ENCODE measurements at regions not wholly inside any gene's neighbourhood (a gene's known extent, or its start where the extent isn't known, plus 50 kb on each side); places are given as distances from the start of the nearest gene placed in this dataset.

GRCh38 chr14:84789012-84789411, 740.9 kb upstream of the FLRT2 start:
- Histone ChIP-seq H3K36me3 (ENCODE audit: control insufficient read depth in 5 of 5, insufficient read depth in 5 of 5, low read length in 5 of 5) (no peaks in the 10 kb centered on the region), H3K9me3 (ENCODE audit: control insufficient read depth in 5 of 5, low read length in 5 of 5) (peaks cover 0 to 5% (median 0%) of the 10 kb centered on the region in 5 donors), H3K9ac (ENCODE audit: low read length in 5 of 5) (no peak overlapping the region)

GRCh38 chr14:84792722-84793410, 737.1 kb upstream of the FLRT2 start:
- Histone ChIP-seq H3K4me1 (ENCODE audit: control insufficient read depth in 5 of 5, insufficient read depth in 5 of 5, low read length in 5 of 5) (peaks cover 0 to 9% (median 4%) of the 10 kb centered on the region in 5 donors), H3K9ac (ENCODE audit: low read length in 5 of 5) (no peak overlapping the region), H3K9me3 (ENCODE audit: control insufficient read depth in 5 of 5, low read length in 5 of 5) (peaks cover 0 to 5% (median 0%) of the 10 kb centered on the region in 5 donors), H3K27ac (ENCODE audit: low read depth, low read length) (no peak overlapping the region), H3K36me3 (ENCODE audit: control insufficient read depth in 5 of 5, insufficient read depth in 5 of 5, low read length in 5 of 5) (no peaks in the 10 kb centered on the region), H3K4me3 (ENCODE audit: low read depth in 1 of 5, low read length in 5 of 5) (peak overlapping the region in 1 of 5 donors; percentile 6), H3K27me3 (ENCODE audit: control insufficient read depth in 5 of 5, insufficient read depth in 4 of 5, low read length in 5 of 5) (no peaks in the 10 kb centered on the region)

More at GRCh38 chr14:84789012-84789411, 740.9 kb upstream of the FLRT2 start:
- H3K4me3 ChIP-seq (ENCODE audit: low read depth in 1 of 5, low read length in 5 of 5), result no peak overlapping the region
- H3K27ac ChIP-seq (ENCODE audit: low read depth, low read length), result no peak overlapping the region
- peaks cover 0 to 9% (median 4%) of the 10 kb centered on the region in 5 donors for H3K4me1 ChIP-seq (ENCODE audit: control insufficient read depth in 5 of 5, insufficient read depth in 5 of 5, low read length in 5 of 5)
- no peaks in the 10 kb centered on the region for H3K27me3 ChIP-seq (ENCODE audit: control insufficient read depth in 5 of 5, insufficient read depth in 4 of 5, low read length in 5 of 5)

GRCh38 chr14:84797326-84797725, 732.6 kb upstream of the FLRT2 start:
- no peak overlapping the region for H3K4me3 ChIP-seq (ENCODE audit: low read depth in 1 of 5, low read length in 5 of 5)
- peaks cover 0 to 5% (median 0%) of the 10 kb centered on the region in 5 donors for H3K9me3 ChIP-seq (ENCODE audit: control insufficient read depth in 5 of 5, low read length in 5 of 5)
- H3K9ac ChIP-seq (ENCODE audit: low read length in 5 of 5), result no peak overlapping the region
- H3K36me3 ChIP-seq (ENCODE audit: control insufficient read depth in 5 of 5, insufficient read depth in 5 of 5, low read length in 5 of 5), result no peaks in the 10 kb centered on the region
- peaks cover 0 to 9% (median 4%) of the 10 kb centered on the region in 5 donors for H3K4me1 ChIP-seq (ENCODE audit: control insufficient read depth in 5 of 5, insufficient read depth in 5 of 5, low read length in 5 of 5)
- no peaks in the 10 kb centered on the region for H3K27me3 ChIP-seq (ENCODE audit: control insufficient read depth in 5 of 5, insufficient read depth in 4 of 5, low read length in 5 of 5)
- H3K27ac ChIP-seq (ENCODE audit: low read depth, low read length), result no peak overlapping the region

- H3K9me3 ChIP-seq (ENCODE audit: control insufficient read depth in 5 of 5, low read length in 5 of 5), result no peaks in the 10 kb centered on the region
- H3K4me3 ChIP-seq (ENCODE audit: low read depth in 1 of 5, low read length in 5 of 5), result no peak overlapping the region
- no peak overlapping the region for H3K9ac ChIP-seq (ENCODE audit: low read length in 5 of 5)
- H3K27me3 ChIP-seq (ENCODE audit: control insufficient read depth in 5 of 5, insufficient read depth in 4 of 5, low read length in 5 of 5), result no peaks in the 10 kb centered on the region
- no peaks in the 10 kb centered on the region for H3K36me3 ChIP-seq (ENCODE audit: control insufficient read depth in 5 of 5, insufficient read depth in 5 of 5, low read length in 5 of 5)
- H3K27ac ChIP-seq (ENCODE audit: low read depth, low read length), result no peak overlapping the region
- peaks cover 0 to 18% (median 6%) of the 10 kb centered on the region in 5 donors for H3K4me1 ChIP-seq (ENCODE audit: control insufficient read depth in 5 of 5, insufficient read depth in 5 of 5, low read length in 5 of 5)
Measured at GRCh38 chr14:84804468-84804867, 725.5 kb upstream of the FLRT2 start.

GRCh38 chr14:84804895-84805294, 725.0 kb upstream of the FLRT2 start:
- peaks cover 0 to 18% (median 6%) of the 10 kb centered on the region in 5 donors for H3K4me1 ChIP-seq (ENCODE audit: control insufficient read depth in 5 of 5, insufficient read depth in 5 of 5, low read length in 5 of 5)
- no peak overlapping the region for H3K9ac ChIP-seq (ENCODE audit: low read length in 5 of 5)
- no peak overlapping the region for H3K27ac ChIP-seq (ENCODE audit: low read depth, low read length)
- H3K27me3 ChIP-seq (ENCODE audit: control insufficient read depth in 5 of 5, insufficient read depth in 4 of 5, low read length in 5 of 5), result no peaks in the 10 kb centered on the region
- H3K36me3 ChIP-seq (ENCODE audit: control insufficient read depth in 5 of 5, insufficient read depth in 5 of 5, low read length in 5 of 5), result no peaks in the 10 kb centered on the region
- no peaks in the 10 kb centered on the region for H3K9me3 ChIP-seq (ENCODE audit: control insufficient read depth in 5 of 5, low read length in 5 of 5)
- H3K4me3 ChIP-seq (ENCODE audit: low read depth in 1 of 5, low read length in 5 of 5), result no peak overlapping the region

- H3K27me3 ChIP-seq (ENCODE audit: control insufficient read depth in 5 of 5, insufficient read depth in 4 of 5, low read length in 5 of 5), result no peaks in the 10 kb centered on the region
Measured at GRCh38 chr14:84806181-84806580, 723.8 kb upstream of the FLRT2 start.

GRCh38 chr14:84806622-84807021, 723.3 kb upstream of the FLRT2 start:
- Histone ChIP-seq H3K4me1 (ENCODE audit: control insufficient read depth in 5 of 5, insufficient read depth in 5 of 5, low read length in 5 of 5) (peaks cover 0 to 18% (median 6%) of the 10 kb centered on the region in 5 donors), H3K9me3 (ENCODE audit: control insufficient read depth in 5 of 5, low read length in 5 of 5) (no peaks in the 10 kb centered on the region), H3K27ac (ENCODE audit: low read depth, low read length) (no peak overlapping the region), H3K9ac (ENCODE audit: low read length in 5 of 5) (no peak overlapping the region), H3K27me3 (ENCODE audit: control insufficient read depth in 5 of 5, insufficient read depth in 4 of 5, low read length in 5 of 5) (no peaks in the 10 kb centered on the region), H3K4me3 (ENCODE audit: low read depth in 1 of 5, low read length in 5 of 5) (no peak overlapping the region), H3K36me3 (ENCODE audit: control insufficient read depth in 5 of 5, insufficient read depth in 5 of 5, low read length in 5 of 5) (no peaks in the 10 kb centered on the region)

More at GRCh38 chr14:84806181-84806580, 723.8 kb upstream of the FLRT2 start:
- H3K36me3 ChIP-seq (ENCODE audit: control insufficient read depth in 5 of 5, insufficient read depth in 5 of 5, low read length in 5 of 5), result no peaks in the 10 kb centered on the region
- H3K9me3 ChIP-seq (ENCODE audit: control insufficient read depth in 5 of 5, low read length in 5 of 5), result no peaks in the 10 kb centered on the region
- no peak overlapping the region for H3K4me3 ChIP-seq (ENCODE audit: low read depth in 1 of 5, low read length in 5 of 5)
- peaks cover 0 to 18% (median 6%) of the 10 kb centered on the region in 5 donors for H3K4me1 ChIP-seq (ENCODE audit: control insufficient read depth in 5 of 5, insufficient read depth in 5 of 5, low read length in 5 of 5)
- no peak overlapping the region for H3K27ac ChIP-seq (ENCODE audit: low read depth, low read length)
- H3K9ac ChIP-seq (ENCODE audit: low read length in 5 of 5), result no peak overlapping the region

- H3K9ac ChIP-seq (ENCODE audit: low read length in 5 of 5), result no peak overlapping the region
- H3K4me3 ChIP-seq (ENCODE audit: low read depth in 1 of 5, low read length in 5 of 5), result no peak overlapping the region
- no peaks in the 10 kb centered on the region for H3K36me3 ChIP-seq (ENCODE audit: control insufficient read depth in 5 of 5, insufficient read depth in 5 of 5, low read length in 5 of 5)
- H3K9me3 ChIP-seq (ENCODE audit: control insufficient read depth in 5 of 5, low read length in 5 of 5), result no peaks in the 10 kb centered on the region
- H3K27ac ChIP-seq (ENCODE audit: low read depth, low read length), result no peak overlapping the region
- peaks cover 0 to 18% (median 6%) of the 10 kb centered on the region in 5 donors for H3K4me1 ChIP-seq (ENCODE audit: control insufficient read depth in 5 of 5, insufficient read depth in 5 of 5, low read length in 5 of 5)
- no peaks in the 10 kb centered on the region for H3K27me3 ChIP-seq (ENCODE audit: control insufficient read depth in 5 of 5, insufficient read depth in 4 of 5, low read length in 5 of 5)
Measured at GRCh38 chr14:84807673-84808072, 722.3 kb upstream of the FLRT2 start.

- no peaks in the 10 kb centered on the region for H3K27me3 ChIP-seq (ENCODE audit: control insufficient read depth in 5 of 5, insufficient read depth in 4 of 5, low read length in 5 of 5)
- H3K4me3 ChIP-seq (ENCODE audit: low read depth in 1 of 5, low read length in 5 of 5), result no peak overlapping the region
- peaks cover 0 to 18% (median 6%) of the 10 kb centered on the region in 5 donors for H3K4me1 ChIP-seq (ENCODE audit: control insufficient read depth in 5 of 5, insufficient read depth in 5 of 5, low read length in 5 of 5)
- H3K9me3 ChIP-seq (ENCODE audit: control insufficient read depth in 5 of 5, low read length in 5 of 5), result no peaks in the 10 kb centered on the region
- H3K36me3 ChIP-seq (ENCODE audit: control insufficient read depth in 5 of 5, insufficient read depth in 5 of 5, low read length in 5 of 5), result no peaks in the 10 kb centered on the region
- H3K9ac ChIP-seq (ENCODE audit: low read length in 5 of 5), result no peak overlapping the region
- no peak overlapping the region for H3K27ac ChIP-seq (ENCODE audit: low read depth, low read length)
Measured at GRCh38 chr14:84809158-84809557, 720.8 kb upstream of the FLRT2 start.

GRCh38 chr14:84814391-84814790, 715.6 kb upstream of the FLRT2 start:
- Histone ChIP-seq H3K27ac (ENCODE audit: low read depth, low read length) (no peak overlapping the region), H3K36me3 (ENCODE audit: control insufficient read depth in 5 of 5, insufficient read depth in 5 of 5, low read length in 5 of 5) (no peaks in the 10 kb centered on the region), H3K9me3 (ENCODE audit: control insufficient read depth in 5 of 5, low read length in 5 of 5) (no peaks in the 10 kb centered on the region), H3K27me3 (ENCODE audit: control insufficient read depth in 5 of 5, insufficient read depth in 4 of 5, low read length in 5 of 5) (no peaks in the 10 kb centered on the region), H3K4me1 (ENCODE audit: control insufficient read depth in 5 of 5, insufficient read depth in 5 of 5, low read length in 5 of 5) (no peaks in the 10 kb centered on the region), H3K9ac (ENCODE audit: low read length in 5 of 5) (no peak overlapping the region), H3K4me3 (ENCODE audit: low read depth in 1 of 5, low read length in 5 of 5) (no peak overlapping the region)
